GM12878 (cell line): ENCODE measurements at regions not wholly inside any gene's neighbourhood (a gene's known extent, or its start where the extent isn't known, plus 50 kb on each side); places are given as distances from the start of the nearest gene placed in this dataset.

Source experiments
- ATAC-seq: fragments of 200-7000 bp; cut with Tn5 transposase; 3 replicates; pipeline ENCODE4 v1.9.1; 2020; ENCODE audit warnings: mild to moderate bottlenecking, moderate library complexity
- BruUV-seq: library from RNA; stranded (reverse); fragments of 400-500 nt; replicated peaks from 2 replicates; lab custom pipeline; 2021; lab: Mats Ljungman, UMichigan
- CTCF ChIA-PET: fragments of 300-600 bp; sonication (Branson Sonifier 250); formaldehyde crosslinking; extraction: SDS; loops from one replicate; lab custom pipeline; 2021; ENCODE audit warnings: inconsistent platforms; lab: Yijun Ruan, JAX
- POLR2A ChIA-PET: fragments of 350-600 bp; formaldehyde crosslinking; extraction: SDS; loops from one replicate; lab custom pipeline; 2021; ENCODE audit warnings: inconsistent platforms; lab: Charles Lee
- RAD21 ChIA-PET: fragments of 300-600 bp; sonication (Branson Sonifier 250); formaldehyde crosslinking; loops from one replicate; lab custom pipeline; 2023; ENCODE audit warnings: antibody characterized with exemption; ENCODE audit not compliant: unreplicated experiment; lab: Charles Lee
- SMC1A ChIA-PET: fragments of 300-600 bp; sonication (Branson Sonifier 250); formaldehyde crosslinking; loops from one replicate; lab custom pipeline; 2023; ENCODE audit not compliant: unreplicated experiment, uncharacterized antibody; lab: Charles Lee
- DNase-seq: peaks from one replicate; pipeline ENCODE4 v3.0.0-alpha.2; 2011; ENCODE audit warnings: low read depth, low spot score
- FAIRE-seq: peaks from 3 replicates; lab custom pipeline; 2011; peaks lifted over from hg19 to GRCh38; lab: Jason Lieb, UNC
- H2AFZ ChIP-seq: 2 replicates; pipeline ENCODE4 v1.6.0; 2011; ENCODE audit warnings: low read depth, low read length, control low read depth; ENCODE audit not compliant: control insufficient read depth
- H3K27ac ChIP-seq: 2 replicates; pipeline ENCODE4 v1.5.1; 2011; ENCODE audit warnings: control low read depth; ENCODE audit not compliant: control insufficient read depth, insufficient read depth
- H3K27me3 ChIP-seq, 2 experiments: replicated peaks in 1 of 2; 2 replicates each; pipeline versions ENCODE4 v1.6.0 to v1.6.1; 2011; ENCODE audit warnings: low read length in 1 of 2; ENCODE audit not compliant: control insufficient read depth in 2 of 2, insufficient read depth in 2 of 2
- H3K36me3 ChIP-seq, 2 experiments: 2 replicates each; pipeline ENCODE4 v1.5.1; 2011; ENCODE audit warnings: low read length in 1 of 2; ENCODE audit not compliant: control insufficient read depth in 2 of 2, insufficient read depth in 2 of 2
- H3K4me1 ChIP-seq: 2 replicates; pipeline ENCODE4 v1.6.1; 2011; ENCODE audit warnings: mild to moderate bottlenecking, low read length, moderate library complexity, mixed read lengths; ENCODE audit not compliant: control insufficient read depth, insufficient read depth
- H3K4me2 ChIP-seq: 2 replicates; pipeline ENCODE4 v1.6.0; 2011; ENCODE audit warnings: control low read depth; ENCODE audit not compliant: control insufficient read depth, insufficient read depth
- H3K4me3 ChIP-seq: fragments of 200-600 bp; sonication (generic); 2 replicates; pipeline ENCODE4 v1.5.1; 2016
- H3K79me2 ChIP-seq: 2 replicates; pipeline ENCODE4 v1.6.0; 2011; ENCODE audit warnings: low read length; ENCODE audit not compliant: control insufficient read depth, insufficient read depth
- H3K9ac ChIP-seq: 2 replicates; pipeline ENCODE4 v1.8.0; 2011; ENCODE audit warnings: low read length, control low read depth, mixed read lengths; ENCODE audit not compliant: control insufficient read depth, insufficient read depth
- H3K9me3 ChIP-seq: replicated peaks from 3 replicates; pipeline ENCODE4 v1.5.1; 2011; ENCODE audit warnings: mild to moderate bottlenecking, low read length; ENCODE audit not compliant: control insufficient read depth, insufficient read depth
- H4K20me1 ChIP-seq: 2 replicates; pipeline ENCODE4 v1.6.0; 2011; ENCODE audit not compliant: control insufficient read depth, insufficient read depth
- EED ChIP-seq: sonication (generic); IDR thresholded peaks from 2 replicates; pipeline ENCODE4 v1.6.1; 2016; ENCODE audit warnings: antibody characterized with exemption, low read depth
- MXI1 ChIP-seq: fragments of 150-350 bp; IDR thresholded peaks from 2 replicates; pipeline ENCODE4 v1.6.1; 2011; ENCODE audit warnings: low read depth, mild to moderate bottlenecking, inconsistent platforms, low read length, improper control_type of control experiment
- MYB ChIP-seq: fragments of 150-350 bp; IDR thresholded peaks from 2 replicates; pipeline ENCODE4 v1.6.1; 2014; ENCODE audit warnings: mild to moderate bottlenecking, low read depth, low read length, borderline replicate concordance
- NRF1 ChIP-seq: conservative IDR thresholded peaks from 2 replicates; pipeline ENCODE4 v1.6.1; 2011; ENCODE audit warnings: mild to moderate bottlenecking, low read depth, low read length, improper control_type of control experiment
- RCOR1 ChIP-seq: conservative IDR thresholded peaks from 2 replicates; pipeline ENCODE4 v1.6.1; 2012; ENCODE audit warnings: low read depth, low read length, improper control_type of control experiment
- TCF12 ChIP-seq: IDR thresholded peaks from 2 replicates; pipeline ENCODE4 v1.6.1; 2011; ENCODE audit warnings: low read depth, mild to moderate bottlenecking, low read length
- ZNF274 ChIP-seq: IDR thresholded peaks from one replicate; pipeline ENCODE4 v1.8.0; 2011; ENCODE audit not compliant: insufficient read length, insufficient read depth
- WGBS: methylation state at CpG from one replicate; pipeline ENCODE4 v1.1.6; 2016; ENCODE audit warnings: low lambda C conversion rate; ENCODE audit not compliant: insufficient replicate concordance, insufficient coverage; ENCODE audit errors: missing lambda C conversion rate; 5-methylcytosine and 5-hydroxymethylcytosine counted together
- in situ Hi-C: fragments of 300-500 bp; cut with MboI; formaldehyde crosslinking; loops from 9 replicates; pipeline ENCODE4 v1.14.3; 2018; ENCODE audit warnings: mixed read lengths
- intact Hi-C: fragments of 100-400 bp; cut with micrococcal nuclease; formaldehyde crosslinking; loops from one replicate; pipeline ENCODE4 v1.14.2; 2022; ENCODE audit not compliant: unreplicated experiment
- TF ChIP-seq, protein P1 (sequence below): IDR thresholded peaks from 2 replicates; pipeline ENCODE4 v1.6.1; 2012; ENCODE audit warnings: improper control_type of control experiment, low read depth, low read length; ENCODE audit not compliant: insufficient replicate concordance
- TF ChIP-seq, protein P2 (sequence below): fragments of 450-650 bp; IDR thresholded peaks from 2 replicates; pipeline ENCODE4 v1.6.1; 2016; ENCODE audit warnings: mild to moderate bottlenecking
- TF ChIP-seq, protein P3 (sequence below): IDR thresholded peaks from 2 replicates; pipeline ENCODE4 v1.6.1; 2011; ENCODE audit warnings: borderline replicate concordance, low read depth, mild to moderate bottlenecking, moderate library complexity, low read length; ENCODE audit not compliant: insufficient read depth, poor library complexity, severe bottlenecking
- TF ChIP-seq, protein P4 (sequence below): fragments of 450-650 bp; IDR thresholded peaks from 2 replicates; pipeline ENCODE4 v1.6.1; 2018; ENCODE audit warnings: mild to moderate bottlenecking, low read depth, moderate library complexity; ENCODE audit not compliant: partially characterized antibody

DNA sequence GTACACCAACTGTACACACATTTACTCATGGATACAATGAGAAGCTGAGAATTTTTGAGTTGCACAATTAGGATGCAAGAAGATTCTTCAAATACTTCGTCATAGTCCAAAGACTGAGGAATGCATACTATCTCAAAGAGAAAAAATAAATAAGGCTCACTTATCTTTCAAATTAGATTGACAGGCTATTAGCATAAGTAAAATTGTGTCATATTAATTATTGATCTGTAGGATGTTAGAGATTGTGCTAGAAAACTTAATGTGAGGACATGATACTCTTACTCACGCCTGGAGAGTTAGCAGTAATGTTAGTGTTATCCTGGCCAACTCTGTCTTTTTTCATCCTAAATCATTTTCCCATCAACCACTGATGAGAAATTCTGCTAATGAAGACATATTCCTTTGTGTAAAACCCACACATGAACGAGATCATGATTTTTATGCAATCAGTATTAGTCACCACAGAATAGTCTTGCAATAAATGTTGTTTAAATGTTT lies 659.0 kb downstream of the LTN1 start:
- Histone ChIP-seq H3K36me3 (no peaks in the 10 kb centered on the region), H3K4me3 (no peak overlapping the region), H3K27ac (no peak overlapping the region), H3K79me2 (no peaks in the 10 kb centered on the region), H4K20me1 (no peaks in the 10 kb centered on the region), H2AFZ (no peak overlapping the region), H3K9me3 (no peaks in the 10 kb centered on the region), H3K27me3 (no peaks in the 10 kb centered on the region), H3K9ac (no peak overlapping the region), H3K4me2 (no peak overlapping the region), H3K4me1 (no peaks in the 10 kb centered on the region)
- DNase-seq (no peak), FAIRE-seq (no peak), ATAC-seq (no peak)
- intact Hi-C loops (no loop called here), in situ Hi-C loops (no loop called here)
- no TSS peak for BruUV-seq
- RAD21 ChIA-PET = no interaction called here
- CTCF ChIA-PET = no interaction called here
- POLR2A ChIA-PET = no interaction called here
- 0% methylated on average over 3 of the region's 3 CpGs for whole genome bisulfite sequencing
- SMC1A ChIA-PET = no interaction called here
- no peak for TF ChIP-seq MYB
- TF ChIP-seq EED = no peak
- TF ChIP-seq, protein P1, sequence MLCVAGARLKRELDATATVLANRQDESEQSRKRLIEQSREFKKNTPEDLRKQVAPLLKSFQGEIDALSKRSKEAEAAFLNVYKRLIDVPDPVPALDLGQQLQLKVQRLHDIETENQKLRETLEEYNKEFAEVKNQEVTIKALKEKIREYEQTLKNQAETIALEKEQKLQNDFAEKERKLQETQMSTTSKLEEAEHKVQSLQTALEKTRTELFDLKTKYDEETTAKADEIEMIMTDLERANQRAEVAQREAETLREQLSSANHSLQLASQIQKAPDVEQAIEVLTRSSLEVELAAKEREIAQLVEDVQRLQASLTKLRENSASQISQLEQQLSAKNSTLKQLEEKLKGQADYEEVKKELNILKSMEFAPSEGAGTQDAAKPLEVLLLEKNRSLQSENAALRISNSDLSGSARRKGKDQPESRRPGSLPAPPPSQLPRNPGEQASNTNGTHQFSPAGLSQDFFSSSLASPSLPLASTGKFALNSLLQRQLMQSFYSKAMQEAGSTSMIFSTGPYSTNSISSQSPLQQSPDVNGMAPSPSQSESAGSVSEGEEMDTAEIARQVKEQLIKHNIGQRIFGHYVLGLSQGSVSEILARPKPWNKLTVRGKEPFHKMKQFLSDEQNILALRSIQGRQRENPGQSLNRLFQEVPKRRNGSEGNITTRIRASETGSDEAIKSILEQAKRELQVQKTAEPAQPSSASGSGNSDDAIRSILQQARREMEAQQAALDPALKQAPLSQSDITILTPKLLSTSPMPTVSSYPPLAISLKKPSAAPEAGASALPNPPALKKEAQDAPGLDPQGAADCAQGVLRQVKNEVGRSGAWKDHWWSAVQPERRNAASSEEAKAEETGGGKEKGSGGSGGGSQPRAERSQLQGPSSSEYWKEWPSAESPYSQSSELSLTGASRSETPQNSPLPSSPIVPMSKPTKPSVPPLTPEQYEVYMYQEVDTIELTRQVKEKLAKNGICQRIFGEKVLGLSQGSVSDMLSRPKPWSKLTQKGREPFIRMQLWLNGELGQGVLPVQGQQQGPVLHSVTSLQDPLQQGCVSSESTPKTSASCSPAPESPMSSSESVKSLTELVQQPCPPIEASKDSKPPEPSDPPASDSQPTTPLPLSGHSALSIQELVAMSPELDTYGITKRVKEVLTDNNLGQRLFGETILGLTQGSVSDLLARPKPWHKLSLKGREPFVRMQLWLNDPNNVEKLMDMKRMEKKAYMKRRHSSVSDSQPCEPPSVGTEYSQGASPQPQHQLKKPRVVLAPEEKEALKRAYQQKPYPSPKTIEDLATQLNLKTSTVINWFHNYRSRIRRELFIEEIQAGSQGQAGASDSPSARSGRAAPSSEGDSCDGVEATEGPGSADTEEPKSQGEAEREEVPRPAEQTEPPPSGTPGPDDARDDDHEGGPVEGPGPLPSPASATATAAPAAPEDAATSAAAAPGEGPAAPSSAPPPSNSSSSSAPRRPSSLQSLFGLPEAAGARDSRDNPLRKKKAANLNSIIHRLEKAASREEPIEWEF = no peak
- TF ChIP-seq, protein P2, sequence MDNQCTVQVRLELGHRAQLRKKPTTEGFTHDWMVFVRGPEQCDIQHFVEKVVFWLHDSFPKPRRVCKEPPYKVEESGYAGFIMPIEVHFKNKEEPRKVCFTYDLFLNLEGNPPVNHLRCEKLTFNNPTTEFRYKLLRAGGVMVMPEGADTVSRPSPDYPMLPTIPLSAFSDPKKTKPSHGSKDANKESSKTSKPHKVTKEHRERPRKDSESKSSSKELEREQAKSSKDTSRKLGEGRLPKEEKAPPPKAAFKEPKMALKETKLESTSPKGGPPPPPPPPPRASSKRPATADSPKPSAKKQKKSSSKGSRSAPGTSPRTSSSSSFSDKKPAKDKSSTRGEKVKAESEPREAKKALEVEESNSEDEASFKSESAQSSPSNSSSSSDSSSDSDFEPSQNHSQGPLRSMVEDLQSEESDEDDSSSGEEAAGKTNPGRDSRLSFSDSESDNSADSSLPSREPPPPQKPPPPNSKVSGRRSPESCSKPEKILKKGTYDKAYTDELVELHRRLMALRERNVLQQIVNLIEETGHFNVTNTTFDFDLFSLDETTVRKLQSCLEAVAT = no peak
- TF ChIP-seq TCF12 = no peak
- TF ChIP-seq, protein P3, sequence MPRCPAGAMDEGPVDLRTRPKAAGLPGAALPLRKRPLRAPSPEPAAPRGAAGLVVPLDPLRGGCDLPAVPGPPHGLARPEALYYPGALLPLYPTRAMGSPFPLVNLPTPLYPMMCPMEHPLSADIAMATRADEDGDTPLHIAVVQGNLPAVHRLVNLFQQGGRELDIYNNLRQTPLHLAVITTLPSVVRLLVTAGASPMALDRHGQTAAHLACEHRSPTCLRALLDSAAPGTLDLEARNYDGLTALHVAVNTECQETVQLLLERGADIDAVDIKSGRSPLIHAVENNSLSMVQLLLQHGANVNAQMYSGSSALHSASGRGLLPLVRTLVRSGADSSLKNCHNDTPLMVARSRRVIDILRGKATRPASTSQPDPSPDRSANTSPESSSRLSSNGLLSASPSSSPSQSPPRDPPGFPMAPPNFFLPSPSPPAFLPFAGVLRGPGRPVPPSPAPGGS = no peak
- TF ChIP-seq NRF1 = no peak
- no peak for TF ChIP-seq MXI1
- no peak for TF ChIP-seq RCOR1
- no peak for TF ChIP-seq ZNF274
- TF ChIP-seq, protein P4, sequence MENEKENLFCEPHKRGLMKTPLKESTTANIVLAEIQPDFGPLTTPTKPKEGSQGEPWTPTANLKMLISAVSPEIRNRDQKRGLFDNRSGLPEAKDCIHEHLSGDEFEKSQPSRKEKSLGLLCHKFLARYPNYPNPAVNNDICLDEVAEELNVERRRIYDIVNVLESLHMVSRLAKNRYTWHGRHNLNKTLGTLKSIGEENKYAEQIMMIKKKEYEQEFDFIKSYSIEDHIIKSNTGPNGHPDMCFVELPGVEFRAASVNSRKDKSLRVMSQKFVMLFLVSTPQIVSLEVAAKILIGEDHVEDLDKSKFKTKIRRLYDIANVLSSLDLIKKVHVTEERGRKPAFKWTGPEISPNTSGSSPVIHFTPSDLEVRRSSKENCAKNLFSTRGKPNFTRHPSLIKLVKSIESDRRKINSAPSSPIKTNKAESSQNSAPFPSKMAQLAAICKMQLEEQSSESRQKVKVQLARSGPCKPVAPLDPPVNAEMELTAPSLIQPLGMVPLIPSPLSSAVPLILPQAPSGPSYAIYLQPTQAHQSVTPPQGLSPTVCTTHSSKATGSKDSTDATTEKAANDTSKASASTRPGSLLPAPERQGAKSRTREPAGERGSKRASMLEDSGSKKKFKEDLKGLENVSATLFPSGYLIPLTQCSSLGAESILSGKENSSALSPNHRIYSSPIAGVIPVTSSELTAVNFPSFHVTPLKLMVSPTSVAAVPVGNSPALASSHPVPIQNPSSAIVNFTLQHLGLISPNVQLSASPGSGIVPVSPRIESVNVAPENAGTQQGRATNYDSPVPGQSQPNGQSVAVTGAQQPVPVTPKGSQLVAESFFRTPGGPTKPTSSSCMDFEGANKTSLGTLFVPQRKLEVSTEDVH = no peak
